Neural crest cell (in vitro differentiated cells): ENCODE measurements at regions not wholly inside any gene's neighbourhood (a gene's known extent, or its start where the extent isn't known, plus 50 kb on each side); places are given as distances from the start of the nearest gene placed in this dataset.
"Not testable (repeated sequence)": the region's sequence is repeated elsewhere in the genome, so short reads cannot be mapped to it uniquely, and the experiment has no call there.

ENCODE experiments used
- DNase-seq: peaks from one replicate; pipeline ENCODE4 v3.0.0; 2021; ENCODE audit warnings: low read depth, mixed read lengths, low spot score
- H3K27ac Mint-ChIP-seq: one replicate; pipeline ENCODE4 v1.8.0; 2021; ENCODE audit warnings: mild to moderate bottlenecking, mixed read lengths; ENCODE audit not compliant: unreplicated experiment
- H3K27me3 Mint-ChIP-seq: 2 replicates; pipeline ENCODE4 v1.8.0; 2021; ENCODE audit warnings: low read depth, mild to moderate bottlenecking, mixed read lengths
- H3K36me3 Mint-ChIP-seq: 2 replicates; pipeline ENCODE4 v1.8.0; 2021; ENCODE audit warnings: low read depth, mild to moderate bottlenecking, mixed read lengths
- H3K4me1 Mint-ChIP-seq: 2 replicates; pipeline ENCODE4 v1.8.0; 2021; ENCODE audit warnings: mixed read lengths
- H3K4me3 Mint-ChIP-seq: one replicate; pipeline ENCODE4 v1.8.0; 2021; ENCODE audit warnings: mild to moderate bottlenecking, mixed read lengths
- H3K9me3 Mint-ChIP-seq: 2 replicates; pipeline ENCODE4 v1.8.0; 2021; ENCODE audit warnings: mixed read lengths

- H3K27ac Mint-ChIP-seq = not testable (repeated sequence)
Measured at GRCh38 chr1:206256935-206257334, 53.6 kb downstream of the SRGAP2 start.

GRCh38 chr1:206261473-206261872, 58.1 kb downstream of the SRGAP2 start:
- H3K9me3 Mint-ChIP-seq, H3K4me1 Mint-ChIP-seq, H3K27ac Mint-ChIP-seq, H3K27me3 Mint-ChIP-seq, H3K4me3 Mint-ChIP-seq, DNase-seq, H3K36me3 Mint-ChIP-seq: not testable (repeated sequence)

More at GRCh38 chr1:206256935-206257334, 53.6 kb downstream of the SRGAP2 start:
- not testable (repeated sequence) for H3K4me3 Mint-ChIP-seq, H3K9me3 Mint-ChIP-seq, H3K36me3 Mint-ChIP-seq, DNase-seq, H3K27me3 Mint-ChIP-seq, H3K4me1 Mint-ChIP-seq

- not testable (repeated sequence) for H3K4me3 Mint-ChIP-seq, H3K9me3 Mint-ChIP-seq, H3K27me3 Mint-ChIP-seq, H3K36me3 Mint-ChIP-seq, H3K4me1 Mint-ChIP-seq, H3K27ac Mint-ChIP-seq, DNase-seq
Measured at GRCh38 chr1:206262424-206262823, 59.1 kb downstream of the SRGAP2 start.

GRCh38 chr1:206264916-206265315, 61.6 kb downstream of the SRGAP2 start:
- H3K4me1 Mint-ChIP-seq, DNase-seq, H3K4me3 Mint-ChIP-seq, H3K27ac Mint-ChIP-seq, H3K9me3 Mint-ChIP-seq, H3K36me3 Mint-ChIP-seq, H3K27me3 Mint-ChIP-seq: not testable (repeated sequence)

GRCh38 chr1:206271153-206271552, 67.8 kb downstream of the SRGAP2 start:
- not testable (repeated sequence) for DNase-seq, H3K9me3 Mint-ChIP-seq, H3K27ac Mint-ChIP-seq, H3K36me3 Mint-ChIP-seq, H3K4me3 Mint-ChIP-seq, H3K4me1 Mint-ChIP-seq, H3K27me3 Mint-ChIP-seq

- not testable (repeated sequence) for H3K9me3 Mint-ChIP-seq, H3K36me3 Mint-ChIP-seq, DNase-seq, H3K27me3 Mint-ChIP-seq, H3K27ac Mint-ChIP-seq, H3K4me1 Mint-ChIP-seq, H3K4me3 Mint-ChIP-seq
Measured at GRCh38 chr1:206273104-206273503, 69.8 kb downstream of the SRGAP2 start.

- not testable (repeated sequence) for H3K4me3 Mint-ChIP-seq, H3K36me3 Mint-ChIP-seq, H3K27me3 Mint-ChIP-seq, DNase-seq, H3K4me1 Mint-ChIP-seq, H3K27ac Mint-ChIP-seq, H3K9me3 Mint-ChIP-seq
Measured at GRCh38 chr1:206276143-206276542, 72.8 kb downstream of the SRGAP2 start.

- not testable (repeated sequence) for DNase-seq, H3K4me3 Mint-ChIP-seq, H3K27me3 Mint-ChIP-seq, H3K9me3 Mint-ChIP-seq, H3K36me3 Mint-ChIP-seq, H3K4me1 Mint-ChIP-seq
- H3K27ac Mint-ChIP-seq = peak overlapping the region; percentile 90
Measured at GRCh38 chr1:206278683-206279082, 75.3 kb downstream of the SRGAP2 start.

GRCh38 chr1:206280683-206281082, 77.3 kb downstream of the SRGAP2 start:
- H3K9me3 Mint-ChIP-seq, H3K4me3 Mint-ChIP-seq, H3K36me3 Mint-ChIP-seq, H3K4me1 Mint-ChIP-seq, H3K27ac Mint-ChIP-seq, H3K27me3 Mint-ChIP-seq, DNase-seq: not testable (repeated sequence)

- not testable (repeated sequence) for H3K4me3 Mint-ChIP-seq, H3K27me3 Mint-ChIP-seq, DNase-seq, H3K36me3 Mint-ChIP-seq, H3K27ac Mint-ChIP-seq, H3K4me1 Mint-ChIP-seq, H3K9me3 Mint-ChIP-seq
Measured at GRCh38 chr1:206281912-206282654, 78.7 kb downstream of the SRGAP2 start.

- not testable (repeated sequence) for H3K4me1 Mint-ChIP-seq, H3K4me3 Mint-ChIP-seq
Measured at GRCh38 chr1:206285024-206285960, 82.0 kb downstream of the SRGAP2 start.

GRCh38 chr1:206287759-206288158, 84.4 kb downstream of the SRGAP2 start:
- H3K4me1 Mint-ChIP-seq, DNase-seq, H3K27me3 Mint-ChIP-seq, H3K36me3 Mint-ChIP-seq, H3K4me3 Mint-ChIP-seq, H3K9me3 Mint-ChIP-seq, H3K27ac Mint-ChIP-seq: not testable (repeated sequence)

More at GRCh38 chr1:206285024-206285960, 82.0 kb downstream of the SRGAP2 start:
- not testable (repeated sequence) for H3K9me3 Mint-ChIP-seq, H3K27me3 Mint-ChIP-seq, DNase-seq, H3K27ac Mint-ChIP-seq, H3K36me3 Mint-ChIP-seq

GRCh38 chr1:206288453-206288852, 85.1 kb downstream of the SRGAP2 start:
- not testable (repeated sequence) for DNase-seq, H3K9me3 Mint-ChIP-seq, H3K27ac Mint-ChIP-seq, H3K36me3 Mint-ChIP-seq, H3K4me1 Mint-ChIP-seq, H3K27me3 Mint-ChIP-seq, H3K4me3 Mint-ChIP-seq
